ENCODE measurements at regions not wholly inside any gene's neighbourhood (a gene's known extent, or its start where the extent isn't known, plus 50 kb on each side); places are given as distances from the start of the nearest gene placed in this dataset.

DNA sequence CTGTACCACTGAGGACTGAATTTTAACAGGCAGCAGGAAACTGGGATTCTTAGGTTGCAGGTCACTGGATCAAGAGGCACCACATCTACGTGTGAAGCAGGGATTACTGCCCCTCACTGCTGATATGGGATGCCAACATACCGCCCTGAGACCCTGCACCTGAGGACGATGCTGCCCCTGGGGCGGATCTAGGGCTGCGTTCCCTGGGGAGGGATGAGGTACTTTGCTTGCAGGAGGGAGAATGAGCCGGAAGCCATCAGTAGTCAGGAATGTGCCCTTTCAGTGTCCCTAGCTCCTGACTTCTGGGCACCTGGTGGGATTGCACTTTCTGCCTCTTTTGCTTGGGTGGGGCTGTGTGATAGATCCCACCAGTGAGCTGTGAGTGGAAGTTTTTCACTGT, 122.8 kb downstream of the RPLP1 start:
- no peak for TF ChIP-seq SUZ12 (IDR thresholded peaks at IDR 0.05)
- TF ChIP-seq LEF1 (IDR thresholded peaks at IDR 0.05; ENCODE audit: borderline replicate concordance), result no peak
- TF ChIP-seq FOXK2 (IDR thresholded peaks at IDR 0.05), result no peak
- TF ChIP-seq HDGF (IDR thresholded peaks at IDR 0.05; ENCODE audit: borderline replicate concordance), result no peak
- TF ChIP-seq FOXM1 (IDR thresholded peaks at IDR 0.05; ENCODE audit: borderline replicate concordance), result no peak
- TF ChIP-seq ZNF384 (IDR thresholded peaks at IDR 0.05), result no peak
- no peak for TF ChIP-seq NFRKB (IDR thresholded peaks at IDR 0.05)
- TF ChIP-seq FOXA1 (IDR thresholded peaks at IDR 0.05), result no peak
- TF ChIP-seq ELF4 (IDR thresholded peaks at IDR 0.05), result no peak
- no peak for TF ChIP-seq BHLHE40 (IDR thresholded peaks at IDR 0.05; ENCODE audit: borderline replicate concordance)

Data from HEK293T (cell line).